Pancreas (tissue), 10 donors: ENCODE measurements at regions not wholly inside any gene's neighbourhood (a gene's known extent, or its start where the extent isn't known, plus 50 kb on each side); places are given as distances from the start of the nearest gene placed in this dataset.

Experiments
- ATAC-seq, 4 donors: fragments of 200-7000 bp; cut with Tn5 transposase; one replicate each; pipeline versions ENCODE4 v1.8.0 to v1.9.1; 2020; ENCODE audit warnings: mild to moderate bottlenecking in 4 of 4, moderate library complexity in 4 of 4
- DNase-seq, 6 donors: peaks; one replicate each; pipeline ENCODE4 v3.0.0-alpha.2; 2020
- FAIRE-seq: peaks from 2 replicates; lab custom pipeline; 2012; peaks lifted over from hg19 to GRCh38; lab: Jason Lieb, UNC
- H3K27ac ChIP-seq, 4 donors: fragments of 200-600 bp; sonication (generic); 1 replicate in 3 of 4; 2 replicates in 1 of 4; pipeline versions ENCODE4 v1.5.0 to v1.8.0; 2020
- H3K27me3 ChIP-seq, 4 donors: fragments of 200-600 bp; one replicate each; pipeline ENCODE4 v1.8.0; 2021
- H3K36me3 ChIP-seq, 3 donors: fragments of 200-600 bp; sonication (generic) in 1 of 3; one replicate each; pipeline versions ENCODE4 v1.5.0 to v1.8.0; 2020 to 2021
- H3K4me1 ChIP-seq, 3 donors: fragments of 200-600 bp; one replicate each; pipeline ENCODE4 v1.8.0; 2021
- H3K4me3 ChIP-seq, 4 donors: fragments of 200-600 bp; sonication (generic) in 2 of 4; one replicate each; pipeline versions ENCODE4 v1.5.0 to v1.8.0; 2020 to 2021
- H3K9me3 ChIP-seq, 4 donors: fragments of 200-600 bp; one replicate each; pipeline ENCODE4 v1.8.0; 2021
- CTCF ChIP-seq, 4 donors: fragments of 200-600 bp; sonication (generic) in 3 of 4; IDR thresholded peaks; one replicate each; pipeline versions ENCODE4 v1.5.0 to v1.8.0; 2021; ENCODE audit warnings: antibody characterized with exemption in 4 of 4
- WGBS, 2 donors: extraction: QIAGEN DNeasy Blood & Tissue Kit; methylation state at CpG; one replicate each; pipeline ENCODE4 v1.1.7; 2013; 5-methylcytosine and 5-hydroxymethylcytosine counted together
- intact Hi-C, 3 donors: fragments of 100-400 bp; cut with DNase I; formaldehyde crosslinking; loops; one replicate each; pipeline versions ENCODE4 v1.11.1 to v1.14.2; 2022
- donor health status: healthy with polysubstance abuse.
- donor health status: DM: no; HTN: no; CAD: no; lungs with moderate emphysema.
- donor health status: DM: no; HTN: no; CAD: no.
- donor health status: control.
- donor health status: control.
- donor health status: Bipolar disorder and iron deficiency.
- donor health status: DM: yes; HTN: yes; CAD: no.
- donor health status: DM: no; HTN: no; CAD: no.
- donor health status: DM: no; HTN: no; CAD: no.
- donor health status: DM: yes; HTN: yes; CAD: no.

GRCh38 chr5:143515829-143516228 is 112.3 kb upstream of the NR3C1 start:
- Histone ChIP-seq H3K4me3 (no peak overlapping the region), H3K27me3 (peaks cover 0 to 3% (median 0%) of the 10 kb centered on the region in 4 donors), H3K4me1 (no peaks in the 10 kb centered on the region), H3K36me3 (no peaks in the 10 kb centered on the region), H3K27ac (no peak overlapping the region), H3K9me3 (no peaks in the 10 kb centered on the region)
- FAIRE-seq (no peak), DNase-seq (peak in 1 of 6 donors; percentile 11), ATAC-seq (peak in 1 of 4 donors; percentile 30)
- 77 to 83% methylated on average over 5 of the region's 5 CpGs for WGBS, 2 donors
- intact Hi-C loops, result no loop called here
- TF ChIP-seq CTCF (IDR thresholded peaks at IDR 0.05), result no peak

GRCh38 chr5:143514616-143515335 is 111.3 kb upstream of the NR3C1 start:
- FAIRE-seq (no peak), ATAC-seq (no peak)

DNA sequence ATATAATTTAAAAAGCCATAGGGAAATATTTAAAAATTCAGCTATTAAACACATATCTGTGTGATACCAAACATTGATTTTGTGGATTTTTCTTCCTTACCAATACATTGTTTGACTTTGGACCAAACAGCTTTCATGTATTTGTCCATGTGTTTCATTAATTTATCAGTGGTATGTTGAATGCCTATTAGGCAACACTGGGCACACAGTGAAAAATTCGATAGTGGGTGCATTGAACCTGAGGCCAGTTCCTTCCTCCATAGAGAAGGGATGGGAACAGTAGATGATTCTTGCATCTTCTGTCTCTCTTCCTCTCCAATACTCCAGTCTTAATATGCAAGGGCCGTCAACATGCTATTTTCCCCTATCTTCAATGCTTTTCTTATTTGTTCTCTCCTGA is 110.2 kb upstream of the NR3C1 start:
- H3K36me3 ChIP-seq, result no peaks in the 10 kb centered on the region
- no peaks in the 10 kb centered on the region for H3K27me3 ChIP-seq
- intact Hi-C loops, result no loop called here
- H3K27ac ChIP-seq, result no peak overlapping the region
- H3K4me1 ChIP-seq, result no peaks in the 10 kb centered on the region
- no peak for TF ChIP-seq CTCF (IDR thresholded peaks at IDR 0.05)
- no peaks in the 10 kb centered on the region for H3K9me3 ChIP-seq
- FAIRE-seq (no peak), DNase-seq (no peak), ATAC-seq (no peak)
- no peak overlapping the region for H3K4me3 ChIP-seq
- WGBS, 2 donors, result 77 to 90% methylated on average over 2 of the region's 2 CpGs

More at GRCh38 chr5:143514616-143515335, 111.3 kb upstream of the NR3C1 start:
- intact Hi-C loops, result no loop called here
- Histone ChIP-seq H3K4me3 (no peak overlapping the region), H3K9me3 (no peaks in the 10 kb centered on the region), H3K27ac (no peak overlapping the region), H3K27me3 (peaks cover 0 to 3% (median 0%) of the 10 kb centered on the region in 4 donors), H3K36me3 (no peaks in the 10 kb centered on the region), H3K4me1 (no peaks in the 10 kb centered on the region)
- no peak for DNase-seq
- no peak for TF ChIP-seq CTCF (IDR thresholded peaks at IDR 0.05)

DNA sequence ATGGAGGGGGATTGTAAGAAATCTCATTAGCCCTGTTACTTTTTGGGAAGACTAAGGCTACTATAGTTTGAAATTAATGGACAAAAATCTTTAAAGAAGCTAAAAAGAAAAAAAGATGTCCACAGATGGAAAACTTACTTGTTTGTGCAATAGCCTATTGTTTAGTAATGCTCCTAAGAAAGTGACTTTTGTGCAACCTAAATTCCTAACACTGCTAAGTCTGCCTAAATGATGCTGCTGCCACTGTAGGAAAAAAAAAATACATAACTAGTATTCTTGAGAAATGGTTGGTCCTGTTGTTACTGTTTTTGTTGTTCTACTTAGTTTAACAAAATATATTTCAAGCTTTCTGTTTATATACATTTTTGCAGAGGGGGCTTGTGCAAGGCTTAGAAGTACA is 108.2 kb upstream of the NR3C1 start:
- TF ChIP-seq CTCF (IDR thresholded peaks at IDR 0.05), result no peak

DNA sequence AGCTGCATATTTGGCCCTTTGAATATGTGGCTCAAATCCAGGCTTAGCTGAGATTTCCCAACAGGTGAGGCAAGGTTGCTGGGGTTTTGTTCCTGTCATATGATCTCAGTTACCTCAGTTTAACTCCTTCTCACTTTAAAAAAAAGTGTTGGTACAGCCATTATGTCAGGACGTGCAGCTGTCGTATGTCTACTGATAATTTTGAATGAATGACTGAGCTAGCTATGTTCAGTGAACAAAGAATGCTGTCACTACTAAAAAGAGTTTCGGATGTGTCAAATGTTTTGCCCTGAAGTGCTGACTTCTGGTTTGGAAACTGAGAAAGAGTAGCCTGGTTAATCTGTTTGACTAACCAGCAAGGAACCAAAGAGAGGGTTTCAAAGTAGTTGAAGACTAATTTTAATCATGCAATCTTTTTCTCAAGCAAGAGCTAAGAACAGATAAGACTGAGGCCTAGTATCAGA is 106.3 kb upstream of the NR3C1 start:
- WGBS, 2 donors, result 70 to 81% methylated on average over 3 of the region's 3 CpGs
- Histone ChIP-seq H3K36me3 (no peaks in the 10 kb centered on the region), H3K4me3 (no peak overlapping the region), H3K27me3 (no peaks in the 10 kb centered on the region), H3K9me3 (no peaks in the 10 kb centered on the region), H3K4me1 (peaks cover 4 to 18% (median 17%) of the 10 kb centered on the region in 3 donors), H3K27ac (no peak overlapping the region)
- no peak for DNase-seq
- intact Hi-C loops, result no loop called here
- FAIRE-seq, result no peak
- no peak for ATAC-seq
- no peak for TF ChIP-seq CTCF (IDR thresholded peaks at IDR 0.05)

More for the DNA sequence above, 108.2 kb upstream of the NR3C1 start:
- Histone ChIP-seq H3K4me3 (no peak overlapping the region), H3K9me3 (no peaks in the 10 kb centered on the region), H3K27me3 (no peaks in the 10 kb centered on the region), H3K4me1 (peaks cover 0 to 12% (median 8%) of the 10 kb centered on the region in 3 donors), H3K27ac (no peak overlapping the region), H3K36me3 (no peaks in the 10 kb centered on the region)
- intact Hi-C loops, result no loop called here
- DNase-seq (no peak), ATAC-seq (no peak), FAIRE-seq (no peak)
